GM12878 (cell line): ENCODE measurements at regions not wholly inside any gene's neighbourhood (a gene's known extent, or its start where the extent isn't known, plus 50 kb on each side); places are given as distances from the start of the nearest gene placed in this dataset.

ENCODE experiments used
- ATAC-seq: fragments of 200-7000 bp; cut with Tn5 transposase; 3 replicates; pipeline ENCODE4 v1.9.1; 2020; ENCODE audit warnings: mild to moderate bottlenecking, moderate library complexity
- BruUV-seq: library from RNA; stranded (reverse); fragments of 400-500 nt; replicated peaks from 2 replicates; lab custom pipeline; 2021; lab: Mats Ljungman, UMichigan
- CTCF ChIA-PET: fragments of 300-600 bp; sonication (Branson Sonifier 250); formaldehyde crosslinking; extraction: SDS; loops from one replicate; lab custom pipeline; 2021; ENCODE audit warnings: inconsistent platforms; lab: Yijun Ruan, JAX
- POLR2A ChIA-PET: fragments of 350-600 bp; formaldehyde crosslinking; extraction: SDS; loops from one replicate; lab custom pipeline; 2021; ENCODE audit warnings: inconsistent platforms; lab: Charles Lee
- RAD21 ChIA-PET: fragments of 300-600 bp; sonication (Branson Sonifier 250); formaldehyde crosslinking; loops from one replicate; lab custom pipeline; 2023; ENCODE audit warnings: antibody characterized with exemption; ENCODE audit not compliant: unreplicated experiment; lab: Charles Lee
- SMC1A ChIA-PET: fragments of 300-600 bp; sonication (Branson Sonifier 250); formaldehyde crosslinking; loops from one replicate; lab custom pipeline; 2023; ENCODE audit not compliant: unreplicated experiment, uncharacterized antibody; lab: Charles Lee
- DNase-seq: peaks from one replicate; pipeline ENCODE4 v3.0.0-alpha.2; 2011; ENCODE audit warnings: low read depth, low spot score
- FAIRE-seq: peaks from 3 replicates; lab custom pipeline; 2011; peaks lifted over from hg19 to GRCh38; lab: Jason Lieb, UNC
- H2AFZ ChIP-seq: 2 replicates; pipeline ENCODE4 v1.6.0; 2011; ENCODE audit warnings: low read depth, low read length, control low read depth; ENCODE audit not compliant: control insufficient read depth
- H3K27ac ChIP-seq: 2 replicates; pipeline ENCODE4 v1.5.1; 2011; ENCODE audit warnings: control low read depth; ENCODE audit not compliant: control insufficient read depth, insufficient read depth
- H3K27me3 ChIP-seq, 2 experiments: replicated peaks in 1 of 2; 2 replicates each; pipeline versions ENCODE4 v1.6.0 to v1.6.1; 2011; ENCODE audit warnings: low read length in 1 of 2; ENCODE audit not compliant: control insufficient read depth in 2 of 2, insufficient read depth in 2 of 2
- H3K36me3 ChIP-seq, 2 experiments: 2 replicates each; pipeline ENCODE4 v1.5.1; 2011; ENCODE audit warnings: low read length in 1 of 2; ENCODE audit not compliant: control insufficient read depth in 2 of 2, insufficient read depth in 2 of 2
- H3K4me1 ChIP-seq: 2 replicates; pipeline ENCODE4 v1.6.1; 2011; ENCODE audit warnings: mild to moderate bottlenecking, low read length, moderate library complexity, mixed read lengths; ENCODE audit not compliant: control insufficient read depth, insufficient read depth
- H3K4me2 ChIP-seq: 2 replicates; pipeline ENCODE4 v1.6.0; 2011; ENCODE audit warnings: control low read depth; ENCODE audit not compliant: control insufficient read depth, insufficient read depth
- H3K4me3 ChIP-seq: fragments of 200-600 bp; sonication (generic); 2 replicates; pipeline ENCODE4 v1.5.1; 2016
- H3K79me2 ChIP-seq: 2 replicates; pipeline ENCODE4 v1.6.0; 2011; ENCODE audit warnings: low read length; ENCODE audit not compliant: control insufficient read depth, insufficient read depth
- H3K9ac ChIP-seq: 2 replicates; pipeline ENCODE4 v1.8.0; 2011; ENCODE audit warnings: low read length, control low read depth, mixed read lengths; ENCODE audit not compliant: control insufficient read depth, insufficient read depth
- H3K9me3 ChIP-seq: replicated peaks from 3 replicates; pipeline ENCODE4 v1.5.1; 2011; ENCODE audit warnings: mild to moderate bottlenecking, low read length; ENCODE audit not compliant: control insufficient read depth, insufficient read depth
- H4K20me1 ChIP-seq: 2 replicates; pipeline ENCODE4 v1.6.0; 2011; ENCODE audit not compliant: control insufficient read depth, insufficient read depth
- ATF3 ChIP-seq: IDR thresholded peaks from 2 replicates; pipeline ENCODE4 v1.6.1; 2011; ENCODE audit warnings: low read depth, mild to moderate bottlenecking, low read length, moderate library complexity, borderline replicate concordance; ENCODE audit errors: extremely low read depth
- CBX3 ChIP-seq: fragments of 200-600 bp; sonication (generic); IDR thresholded peaks from 2 replicates; pipeline ENCODE4 v1.6.1; 2016; ENCODE audit warnings: low read depth, borderline replicate concordance
- CTCF ChIP-seq, 3 experiments: IDR thresholded peaks in 2 of 3; conservative IDR thresholded peaks in 1 of 3; 2 replicates each; pipeline ENCODE4 v1.5.1; 2011; ENCODE audit warnings: low read depth in 3 of 3, low read length in 3 of 3, mild to moderate bottlenecking in 3 of 3, control low read depth in 2 of 3, moderate library complexity in 2 of 3, inconsistent platforms in 1 of 3, mixed read lengths in 1 of 3; ENCODE audit not compliant: control insufficient read depth in 2 of 3, insufficient read depth in 1 of 3; ENCODE audit errors: extremely low read depth in 1 of 3
- EP300 ChIP-seq, 2 experiments: fragments of 150-350 bp in 1 of 2; IDR thresholded peaks; 2 replicates each; pipeline ENCODE4 v1.6.1; 2011 to 2012; ENCODE audit warnings: low read depth in 2 of 2, low read length in 2 of 2, borderline replicate concordance in 1 of 2, improper control_type of control experiment in 1 of 2, inconsistent platforms in 1 of 2; ENCODE audit not compliant: control insufficient read depth in 1 of 2
- FOS ChIP-seq: IDR thresholded peaks from 3 replicates; pipeline ENCODE4 v1.6.1; 2011; ENCODE audit warnings: borderline replicate concordance; ENCODE audit not compliant: insufficient read length; ENCODE audit errors: extremely low read depth
- HDAC2 ChIP-seq: fragments of 200-600 bp; sonication (generic); IDR thresholded peaks from 2 replicates; pipeline ENCODE4 v1.6.1; 2017
- IKZF1 ChIP-seq: fragments of 450-650 bp; conservative IDR thresholded peaks from 2 replicates; pipeline ENCODE4 v1.6.1; 2017; ENCODE audit warnings: antibody characterized with exemption, mild to moderate bottlenecking
- MTA3 ChIP-seq: IDR thresholded peaks from 2 replicates; pipeline ENCODE4 v1.6.1; 2012; ENCODE audit warnings: low read length, inconsistent platforms, borderline replicate concordance
- RBBP5 ChIP-seq: fragments of 200-600 bp; sonication (generic); conservative IDR thresholded peaks from 2 replicates; pipeline ENCODE4 v1.6.1; 2016
- SMC3 ChIP-seq: IDR thresholded peaks from 2 replicates; pipeline ENCODE4 v1.6.1; 2011; ENCODE audit warnings: low read length, improper control_type of control experiment, borderline replicate concordance
- STAT1 ChIP-seq: fragments of 450-650 bp; conservative IDR thresholded peaks from 2 replicates; pipeline ENCODE4 v1.6.1; 2014; ENCODE audit warnings: antibody characterized with exemption, mild to moderate bottlenecking
- TCF3 ChIP-seq: IDR thresholded peaks from 2 replicates; pipeline ENCODE4 v1.6.1; 2012; ENCODE audit warnings: low read depth, mild to moderate bottlenecking, low read length, borderline replicate concordance; ENCODE audit not compliant: insufficient read depth
- ZZZ3 ChIP-seq: IDR thresholded peaks from 2 replicates; pipeline ENCODE4 v1.6.1; 2011; ENCODE audit warnings: low read depth; ENCODE audit not compliant: control insufficient read depth, insufficient read length
- WGBS: methylation state at CpG from one replicate; pipeline ENCODE4 v1.1.6; 2016; ENCODE audit warnings: low lambda C conversion rate; ENCODE audit not compliant: insufficient replicate concordance, insufficient coverage; ENCODE audit errors: missing lambda C conversion rate; 5-methylcytosine and 5-hydroxymethylcytosine counted together
- in situ Hi-C: fragments of 300-500 bp; cut with MboI; formaldehyde crosslinking; loops from 9 replicates; pipeline ENCODE4 v1.14.3; 2018; ENCODE audit warnings: mixed read lengths
- intact Hi-C: fragments of 100-400 bp; cut with micrococcal nuclease; formaldehyde crosslinking; loops from one replicate; pipeline ENCODE4 v1.14.2; 2022; ENCODE audit not compliant: unreplicated experiment
- TF ChIP-seq, protein P1 (sequence below): fragments of 450-650 bp; IDR thresholded peaks from 2 replicates; pipeline ENCODE4 v1.6.1; 2017; ENCODE audit warnings: mild to moderate bottlenecking, low read depth, inconsistent platforms; ENCODE audit not compliant: poor library complexity, severe bottlenecking
- TF ChIP-seq, protein P2 (sequence below): fragments of 450-650 bp; IDR thresholded peaks from 2 replicates; pipeline ENCODE4 v1.6.1; 2017; ENCODE audit warnings: mild to moderate bottlenecking, moderate library complexity

GRCh38 chr7:55271069-55271626, 94.0 kb upstream of the LANCL2 start:
- TF ChIP-seq, protein P1, sequence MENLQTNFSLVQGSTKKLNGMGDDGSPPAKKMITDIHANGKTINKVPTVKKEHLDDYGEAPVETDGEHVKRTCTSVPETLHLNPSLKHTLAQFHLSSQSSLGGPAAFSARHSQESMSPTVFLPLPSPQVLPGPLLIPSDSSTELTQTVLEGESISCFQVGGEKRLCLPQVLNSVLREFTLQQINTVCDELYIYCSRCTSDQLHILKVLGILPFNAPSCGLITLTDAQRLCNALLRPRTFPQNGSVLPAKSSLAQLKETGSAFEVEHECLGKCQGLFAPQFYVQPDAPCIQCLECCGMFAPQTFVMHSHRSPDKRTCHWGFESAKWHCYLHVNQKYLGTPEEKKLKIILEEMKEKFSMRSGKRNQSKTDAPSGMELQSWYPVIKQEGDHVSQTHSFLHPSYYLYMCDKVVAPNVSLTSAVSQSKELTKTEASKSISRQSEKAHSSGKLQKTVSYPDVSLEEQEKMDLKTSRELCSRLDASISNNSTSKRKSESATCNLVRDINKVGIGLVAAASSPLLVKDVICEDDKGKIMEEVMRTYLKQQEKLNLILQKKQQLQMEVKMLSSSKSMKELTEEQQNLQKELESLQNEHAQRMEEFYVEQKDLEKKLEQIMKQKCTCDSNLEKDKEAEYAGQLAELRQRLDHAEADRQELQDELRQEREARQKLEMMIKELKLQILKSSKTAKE: no peak
- TF ChIP-seq IKZF1 (no peak), CTCF (IDR thresholded peaks at IDR 0.05 in 2 of 3, conservative IDR thresholded peaks at IDR 0.05 in 1 of 3; ENCODE audit: control insufficient read depth in 2 of 3, extremely low read depth in 1 of 3, insufficient read depth in 1 of 3, low read depth in 3 of 3, low read length in 3 of 3) (peak in 2 of 3 experiments; percentile 26 to 30; a peak in 2 of 6 replicates), ATF3 (no peak), SMC3 (peak; percentile 7; the same call in 1 of the 2 replicates), MTA3 (no peak), STAT1 (no peak), EP300 (IDR thresholded peaks at IDR 0.05; ENCODE audit: borderline replicate concordance in 1 of 2, control insufficient read depth in 1 of 2, low read depth in 2 of 2, low read length in 2 of 2) (no peak), RBBP5 (no peak), FOS (no peak), TCF3 (no peak), CBX3 (no peak), ZZZ3 (no peak), HDAC2 (no peak)
- TF ChIP-seq, protein P2, sequence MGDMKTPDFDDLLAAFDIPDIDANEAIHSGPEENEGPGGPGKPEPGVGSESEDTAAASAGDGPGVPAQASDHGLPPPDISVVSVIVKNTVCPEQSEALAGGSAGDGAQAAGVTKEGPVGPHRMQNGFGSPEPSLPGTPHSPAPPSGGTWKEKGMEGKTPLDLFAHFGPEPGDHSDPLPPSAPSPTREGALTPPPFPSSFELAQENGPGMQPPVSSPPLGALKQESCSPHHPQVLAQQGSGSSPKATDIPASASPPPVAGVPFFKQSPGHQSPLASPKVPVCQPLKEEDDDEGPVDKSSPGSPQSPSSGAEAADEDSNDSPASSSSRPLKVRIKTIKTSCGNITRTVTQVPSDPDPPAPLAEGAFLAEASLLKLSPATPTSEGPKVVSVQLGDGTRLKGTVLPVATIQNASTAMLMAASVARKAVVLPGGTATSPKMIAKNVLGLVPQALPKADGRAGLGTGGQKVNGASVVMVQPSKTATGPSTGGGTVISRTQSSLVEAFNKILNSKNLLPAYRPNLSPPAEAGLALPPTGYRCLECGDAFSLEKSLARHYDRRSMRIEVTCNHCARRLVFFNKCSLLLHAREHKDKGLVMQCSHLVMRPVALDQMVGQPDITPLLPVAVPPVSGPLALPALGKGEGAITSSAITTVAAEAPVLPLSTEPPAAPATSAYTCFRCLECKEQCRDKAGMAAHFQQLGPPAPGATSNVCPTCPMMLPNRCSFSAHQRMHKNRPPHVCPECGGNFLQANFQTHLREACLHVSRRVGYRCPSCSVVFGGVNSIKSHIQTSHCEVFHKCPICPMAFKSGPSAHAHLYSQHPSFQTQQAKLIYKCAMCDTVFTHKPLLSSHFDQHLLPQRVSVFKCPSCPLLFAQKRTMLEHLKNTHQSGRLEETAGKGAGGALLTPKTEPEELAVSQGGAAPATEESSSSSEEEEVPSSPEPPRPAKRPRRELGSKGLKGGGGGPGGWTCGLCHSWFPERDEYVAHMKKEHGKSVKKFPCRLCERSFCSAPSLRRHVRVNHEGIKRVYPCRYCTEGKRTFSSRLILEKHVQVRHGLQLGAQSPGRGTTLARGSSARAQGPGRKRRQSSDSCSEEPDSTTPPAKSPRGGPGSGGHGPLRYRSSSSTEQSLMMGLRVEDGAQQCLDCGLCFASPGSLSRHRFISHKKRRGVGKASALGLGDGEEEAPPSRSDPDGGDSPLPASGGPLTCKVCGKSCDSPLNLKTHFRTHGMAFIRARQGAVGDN: no peak
- in situ Hi-C loops: no loop called here
- Histone ChIP-seq H3K79me2 (no peaks in the 10 kb centered on the region), H4K20me1 (no peaks in the 10 kb centered on the region), H3K27ac (no peak overlapping the region), H3K4me3 (no peak overlapping the region), H3K36me3 (no peaks in the 10 kb centered on the region), H3K4me1 (no peaks in the 10 kb centered on the region), H2AFZ (no peak overlapping the region), H3K4me2 (no peak overlapping the region), H3K27me3 (peaks cover 2% of the 10 kb centered on the region in 2 experiments; a peak in 2 of 4 replicates), H3K9me3 (no peaks in the 10 kb centered on the region), H3K9ac (no peak overlapping the region)
- CTCF ChIA-PET: interaction anchor here (1.1 to 2.3 kb wide), 5 partner anchors 15 to 495 kb away, joined by 3 to 8 read pairs (median 5); no protein-coding TSS in a partner anchor
- intact Hi-C loops: no loop called here
- ATAC-seq: 0 out of 3 replicates have a peak, but pooled peaks have one; percentile 35
- DNase-seq: no peak
- SMC1A ChIA-PET: interaction anchor here (1.7 kb wide), 1 partner anchor 144 kb away, joined by 5 read pairs; no protein-coding TSS in a partner anchor
- no TSS peak for BruUV-seq
- RAD21 ChIA-PET: interaction anchor here (0.7 kb wide), 1 partner anchor 169 kb away, joined by 3 read pairs; no protein-coding TSS in a partner anchor
- FAIRE-seq: no peak
- POLR2A ChIA-PET: no interaction called here
- 28% methylated on average over 8 of the region's 8 CpGs for WGBS
